DMS153 treated with DMSO at 0.1 percent for 48 hours (cell line): ENCODE measurements at regions not wholly inside any gene's neighbourhood (a gene's known extent, or its start where the extent isn't known, plus 50 kb on each side); places are given as distances from the start of the nearest gene placed in this dataset.
"Not testable (repeated sequence)": the region's sequence is repeated elsewhere in the genome, so short reads cannot be mapped to it uniquely, and the experiment has no call there.

Source experiments
- DNase-seq: peaks from one replicate; lab custom pipeline; 2025; ENCODE audit not compliant: unreplicated experiment; lab: John Stamatoyannopoulos, UW

GRCh38 chr13:54676526-54677113, 1648.0 kb downstream of the OLFM4 start:
- DNase-seq = no peak

GRCh38 chr13:54682184-54682583, 1653.6 kb downstream of the OLFM4 start:
- no peak for DNase-seq

GRCh38 chr13:54687173-54687572, 1658.6 kb downstream of the OLFM4 start:
- no peak for DNase-seq

- no peak for DNase-seq
These were observed 1671.2 kb downstream of the OLFM4 start for GRCh38 chr13:54699831-54700230.

GRCh38 chr13:54705738-54706137, 1677.1 kb downstream of the OLFM4 start:
- DNase-seq = no peak

GRCh38 chr13:54706336-54706735, 1677.7 kb downstream of the OLFM4 start:
- peak; percentile 1 for DNase-seq

GRCh38 chr13:54709546-54709945, 1680.9 kb downstream of the OLFM4 start:
- no peak for DNase-seq

GRCh38 chr13:54733639-54734038, 1705.0 kb downstream of the OLFM4 start:
- no peak for DNase-seq

- DNase-seq = not testable (repeated sequence)
These were observed 1708.6 kb downstream of the OLFM4 start for GRCh38 chr13:54737211-54737610.

- DNase-seq = no peak
These were observed 1714.4 kb downstream of the OLFM4 start for GRCh38 chr13:54742984-54743383.

GRCh38 chr13:54744747-54745146, 1716.1 kb downstream of the OLFM4 start:
- no peak for DNase-seq

- no peak for DNase-seq
These were observed 1721.9 kb downstream of the OLFM4 start for GRCh38 chr13:54750521-54750920.

GRCh38 chr13:54758795-54759194, 1730.2 kb downstream of the OLFM4 start:
- no peak for DNase-seq

- DNase-seq = no peak
These were observed 1739.6 kb downstream of the OLFM4 start for GRCh38 chr13:54768214-54768613.

- no peak for DNase-seq
These were observed 1747.0 kb downstream of the OLFM4 start for GRCh38 chr13:54775501-54776191.

- no peak for DNase-seq
These were observed 1759.1 kb downstream of the OLFM4 start for GRCh38 chr13:54787754-54788153.

- no peak for DNase-seq
These were observed 1771.1 kb downstream of the OLFM4 start for GRCh38 chr13:54799621-54800226.

GRCh38 chr13:54802226-54802625, 1773.6 kb downstream of the OLFM4 start:
- no peak for DNase-seq

- DNase-seq = no peak
These were observed 1777.1 kb downstream of the OLFM4 start for GRCh38 chr13:54805743-54806142.

GRCh38 chr13:54821938-54822470, 1793.4 kb downstream of the OLFM4 start:
- not testable (repeated sequence) for DNase-seq

GRCh38 chr13:54829391-54830068, 1800.9 kb downstream of the OLFM4 start:
- DNase-seq = not testable (repeated sequence)

- DNase-seq = no peak
These were observed 1807.7 kb downstream of the OLFM4 start for GRCh38 chr13:54836273-54836672.
